GM19455 (cell line): ENCODE measurements at regions not wholly inside any gene's neighbourhood (a gene's known extent, or its start where the extent isn't known, plus 50 kb on each side); places are given as distances from the start of the nearest gene placed in this dataset.
"Not testable (repeated sequence)": the region's sequence is repeated elsewhere in the genome, so short reads cannot be mapped to it uniquely, and the experiment has no call there.

Experiments
- ATAC-seq: cut with Tn5 transposase; IDR thresholded peaks from one replicate; pipeline ENCODE4 v1.9.1; 2021; ENCODE audit not compliant: unreplicated experiment

- peak; percentile 86 for ATAC-seq
These were observed 51.4 kb upstream of the LSM6 start for GRCh38 chr4:146124023-146124680.

- ATAC-seq = no peak
These were observed 52.3 kb upstream of the LSM6 start for GRCh38 chr4:146123231-146123630.

GRCh38 chr4:146122398-146122797, 53.1 kb upstream of the LSM6 start:
- no peak for ATAC-seq

GRCh38 chr4:146121757-146122156, 53.8 kb upstream of the LSM6 start:
- no peak for ATAC-seq

GRCh38 chr4:146119845-146120404, 55.6 kb upstream of the LSM6 start:
- no peak for ATAC-seq

GRCh38 chr4:146114066-146114465, 61.5 kb upstream of the LSM6 start:
- ATAC-seq = no peak

GRCh38 chr4:146113171-146113570, 62.3 kb upstream of the LSM6 start:
- ATAC-seq = no peak

GRCh38 chr4:146112389-146112788, 63.1 kb upstream of the LSM6 start:
- ATAC-seq = peak; percentile 48

- no peak for ATAC-seq
These were observed 64.5 kb upstream of the LSM6 start for GRCh38 chr4:146110871-146111485.

GRCh38 chr4:146108756-146109155, 66.8 kb upstream of the LSM6 start:
- ATAC-seq = no peak

GRCh38 chr4:146107587-146108240, 67.8 kb upstream of the LSM6 start:
- ATAC-seq = no peak

GRCh38 chr4:146105464-146105863, 70.1 kb upstream of the LSM6 start:
- ATAC-seq = peak; percentile 65

- ATAC-seq = no peak
These were observed 71.0 kb upstream of the LSM6 start for GRCh38 chr4:146104541-146104940.

GRCh38 chr4:146104052-146104451, 71.5 kb upstream of the LSM6 start:
- not testable (repeated sequence) for ATAC-seq

GRCh38 chr4:146099585-146099984, 75.9 kb upstream of the LSM6 start:
- peak; percentile 17 for ATAC-seq

GRCh38 chr4:146098978-146099377, 76.5 kb upstream of the LSM6 start:
- peak; percentile 72 for ATAC-seq

GRCh38 chr4:146098397-146098796, 77.1 kb upstream of the LSM6 start:
- no peak for ATAC-seq

GRCh38 chr4:146096371-146096770, 79.1 kb upstream of the LSM6 start:
- ATAC-seq = no peak

GRCh38 chr4:146095860-146096259, 79.7 kb upstream of the LSM6 start:
- no peak for ATAC-seq

- no peak for ATAC-seq
These were observed 80.3 kb upstream of the LSM6 start for GRCh38 chr4:146095091-146095690.

- ATAC-seq = no peak
These were observed 86.8 kb upstream of the LSM6 start for GRCh38 chr4:146088690-146089089.

GRCh38 chr4:146087856-146088255, 87.7 kb upstream of the LSM6 start:
- ATAC-seq = no peak
